Kidney (tissue), 13 donors: ENCODE measurements at regions not wholly inside any gene's neighbourhood (a gene's known extent, or its start where the extent isn't known, plus 50 kb on each side); places are given as distances from the start of the nearest gene placed in this dataset.

Experiments used
- DNase-seq, 5 donors: peaks; one replicate each; pipeline ENCODE4 v3.0.0-alpha.2; 2013 to 2020
- FAIRE-seq: peaks from 2 replicates; lab custom pipeline; 2012; peaks lifted over from hg19 to GRCh38; lab: Jason Lieb, UNC
- H3K27ac ChIP-seq, 2 donors: one replicate each; pipeline ENCODE4 v1.7.0; 2013; ENCODE audit warnings: low read depth in 2 of 2, low read length in 2 of 2, inconsistent platforms in 1 of 2
- H3K27me3 ChIP-seq: one replicate; pipeline ENCODE4 v1.7.1; 2013; ENCODE audit warnings: low read length, inconsistent platforms; ENCODE audit not compliant: control insufficient read depth, insufficient read depth
- H3K36me3 ChIP-seq, 3 donors: one replicate each; pipeline versions ENCODE4 v1.7.0 to v1.7.1; 2013; ENCODE audit warnings: low read length in 3 of 3, control low read depth in 1 of 3, inconsistent platforms in 1 of 3; ENCODE audit not compliant: insufficient read depth in 3 of 3, control insufficient read depth in 2 of 3
- H3K4me1 ChIP-seq, 3 donors: one replicate each; pipeline versions ENCODE4 v1.7.0 to v1.7.1; 2013; ENCODE audit warnings: low read length in 3 of 3, inconsistent platforms in 1 of 3, low read depth in 1 of 3; ENCODE audit not compliant: control insufficient read depth in 2 of 3, insufficient read depth in 2 of 3
- H3K4me3 ChIP-seq, 3 donors: one replicate each; pipeline versions ENCODE4 v1.7.0 to v1.8.1; 2013; ENCODE audit warnings: low read length in 3 of 3, control low read depth in 1 of 3, inconsistent platforms in 1 of 3
- H3K9ac ChIP-seq, 3 donors: one replicate each; pipeline versions ENCODE4 v1.7.0 to v1.7.1; 2013; ENCODE audit warnings: low read length in 3 of 3, control low read depth in 1 of 3, inconsistent platforms in 1 of 3
- H3K9me3 ChIP-seq, 3 donors: one replicate each; pipeline versions ENCODE4 v1.7.0 to v1.7.1; 2013; ENCODE audit warnings: low read length in 3 of 3, control low read depth in 1 of 3, inconsistent platforms in 1 of 3; ENCODE audit not compliant: control insufficient read depth in 2 of 3, insufficient read depth in 1 of 3
- intact Hi-C: fragments of 100-400 bp; cut with DNase I; formaldehyde crosslinking; loops from one replicate; pipeline ENCODE4 v1.11.1; 2022
- TF ChIP-seq, protein P1 (sequence below): IDR thresholded peaks from 3 replicates; pipeline ENCODE4 v1.5.1; 2012; ENCODE audit warnings: mild to moderate bottlenecking, moderate library complexity, borderline replicate concordance; ENCODE audit not compliant: insufficient read depth; ENCODE audit errors: extremely low read depth
- donor health status: control.
- donor health status: control.
- donor health status: control.
- donor health status: control.
- donor health status: control.
- donor health status: DM: yes; HTN: yes; CAD: no.
- donor health status: Normal renal cell carcinoma (clear cell type).

- Histone ChIP-seq H3K27ac (no peak overlapping the region), H3K27me3 (no peaks in the 10 kb centered on the region), H3K9me3 (no peaks in the 10 kb centered on the region), H3K36me3 (no peaks in the 10 kb centered on the region), H3K4me1 (no peaks in the 10 kb centered on the region), H3K9ac (no peak overlapping the region), H3K4me3 (no peak overlapping the region)
- intact Hi-C loops: no loop called here
- TF ChIP-seq, protein P1, sequence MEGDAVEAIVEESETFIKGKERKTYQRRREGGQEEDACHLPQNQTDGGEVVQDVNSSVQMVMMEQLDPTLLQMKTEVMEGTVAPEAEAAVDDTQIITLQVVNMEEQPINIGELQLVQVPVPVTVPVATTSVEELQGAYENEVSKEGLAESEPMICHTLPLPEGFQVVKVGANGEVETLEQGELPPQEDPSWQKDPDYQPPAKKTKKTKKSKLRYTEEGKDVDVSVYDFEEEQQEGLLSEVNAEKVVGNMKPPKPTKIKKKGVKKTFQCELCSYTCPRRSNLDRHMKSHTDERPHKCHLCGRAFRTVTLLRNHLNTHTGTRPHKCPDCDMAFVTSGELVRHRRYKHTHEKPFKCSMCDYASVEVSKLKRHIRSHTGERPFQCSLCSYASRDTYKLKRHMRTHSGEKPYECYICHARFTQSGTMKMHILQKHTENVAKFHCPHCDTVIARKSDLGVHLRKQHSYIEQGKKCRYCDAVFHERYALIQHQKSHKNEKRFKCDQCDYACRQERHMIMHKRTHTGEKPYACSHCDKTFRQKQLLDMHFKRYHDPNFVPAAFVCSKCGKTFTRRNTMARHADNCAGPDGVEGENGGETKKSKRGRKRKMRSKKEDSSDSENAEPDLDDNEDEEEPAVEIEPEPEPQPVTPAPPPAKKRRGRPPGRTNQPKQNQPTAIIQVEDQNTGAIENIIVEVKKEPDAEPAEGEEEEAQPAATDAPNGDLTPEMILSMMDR: no peak
- FAIRE-seq: no peak
- no peak for DNase-seq
Observed at GRCh38 chr5:63217422-63217821, 638.8 kb downstream of the LRRC70 start.

DNA sequence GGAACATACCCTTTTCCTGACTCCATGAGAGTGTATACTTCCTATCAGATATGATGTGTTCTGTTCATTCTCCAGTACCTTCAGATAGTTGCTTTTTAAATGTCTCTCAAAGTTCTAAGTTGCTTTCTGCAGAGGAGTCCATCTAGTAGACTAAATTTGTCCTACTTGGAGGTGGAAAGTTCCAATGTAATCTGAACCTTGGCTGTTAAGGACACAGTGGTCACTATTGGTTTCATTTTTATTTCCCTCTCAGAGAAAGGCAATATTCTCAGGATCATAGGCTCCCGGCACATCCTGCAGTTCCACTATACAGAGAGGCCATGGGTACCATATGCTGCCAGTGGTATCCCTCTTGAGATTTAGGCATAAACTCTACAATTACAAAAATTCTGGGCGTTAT lies 634.6 kb downstream of the LRRC70 start:
- Histone ChIP-seq H3K27ac (no peak overlapping the region), H3K4me1 (peaks cover 0 to 4% (median 0%) of the 10 kb centered on the region in 3 donors), H3K9ac (no peak overlapping the region), H3K27me3 (no peaks in the 10 kb centered on the region), H3K9me3 (no peaks in the 10 kb centered on the region), H3K4me3 (no peak overlapping the region), H3K36me3 (no peaks in the 10 kb centered on the region)
- intact Hi-C loops: no loop called here
- DNase-seq (no peak), FAIRE-seq (no peak)
- TF ChIP-seq, protein P1: no peak

DNA sequence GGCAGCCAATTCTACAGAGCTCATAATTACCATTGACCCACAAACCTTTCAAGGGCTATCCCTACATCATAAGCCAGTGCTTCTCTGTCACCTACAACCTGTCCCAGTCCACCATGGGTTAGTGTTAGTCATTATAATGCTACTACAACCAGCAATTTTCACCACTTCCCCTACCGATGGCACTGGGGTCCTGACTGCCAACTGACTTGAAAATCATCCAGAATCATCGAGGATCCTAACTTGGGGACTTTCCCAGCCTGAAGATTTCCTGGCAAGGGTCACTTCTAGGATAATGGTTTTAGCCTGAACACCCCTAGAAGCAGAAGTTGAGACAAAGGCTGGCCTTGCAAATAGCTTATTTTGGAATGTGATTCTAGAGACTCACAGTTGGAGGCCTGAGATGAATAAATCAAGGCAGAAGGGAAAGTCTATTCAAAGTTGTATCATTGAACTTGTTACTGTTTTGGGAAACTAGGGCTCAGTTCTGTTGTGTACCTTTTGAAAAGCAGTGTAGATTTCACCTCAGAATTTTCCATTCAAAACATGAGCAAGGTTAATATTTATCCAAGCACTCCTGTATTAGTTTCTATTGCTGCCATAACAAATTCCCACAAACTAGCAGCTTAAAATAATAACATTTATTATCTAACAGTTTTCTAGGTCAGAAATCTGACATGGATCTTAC lies 633.0 kb downstream of the LRRC70 start:
- no peak overlapping the region for H3K4me3 ChIP-seq
- TF ChIP-seq, protein P1: no peak
- FAIRE-seq (no peak), DNase-seq (no peak)
- H3K4me1 ChIP-seq: peaks cover 0 to 4% (median 0%) of the 10 kb centered on the region in 3 donors
- H3K27me3 ChIP-seq: no peaks in the 10 kb centered on the region
- H3K9me3 ChIP-seq: no peaks in the 10 kb centered on the region
- H3K36me3 ChIP-seq: no peaks in the 10 kb centered on the region
- H3K9ac ChIP-seq: no peak overlapping the region
- H3K27ac ChIP-seq: no peak overlapping the region
- intact Hi-C loops: no loop called here

DNA sequence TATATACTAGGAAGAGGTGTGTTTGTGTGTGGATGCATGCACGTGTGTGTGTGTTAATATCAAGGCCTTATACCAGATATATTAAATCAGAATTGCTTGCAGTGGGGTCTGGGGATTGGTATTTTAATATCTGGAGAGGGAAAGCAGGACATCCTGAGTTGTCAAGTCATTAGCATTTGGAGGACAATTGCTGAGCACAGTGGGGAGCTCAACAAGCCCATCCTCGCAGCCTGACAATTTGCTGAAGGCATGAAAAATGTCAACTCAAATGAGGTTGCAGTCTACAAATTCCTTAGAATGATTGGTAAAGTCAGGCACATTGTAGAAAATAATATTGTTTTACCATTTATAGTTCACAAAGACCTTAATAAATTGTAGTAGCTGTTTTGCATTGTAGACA lies 627.4 kb downstream of the LRRC70 start:
- no peak for FAIRE-seq

More for the DNA sequence above, 627.4 kb downstream of the LRRC70 start:
- H3K9me3 ChIP-seq: no peaks in the 10 kb centered on the region
- TF ChIP-seq, protein P1: no peak
- no peaks in the 10 kb centered on the region for H3K4me1 ChIP-seq
- no peaks in the 10 kb centered on the region for H3K36me3 ChIP-seq
- H3K27ac ChIP-seq: no peak overlapping the region
- no peak for DNase-seq
- no peak overlapping the region for H3K9ac ChIP-seq
- intact Hi-C loops: no loop called here
- no peak overlapping the region for H3K4me3 ChIP-seq
- H3K27me3 ChIP-seq: no peaks in the 10 kb centered on the region
